ENCODE measurements at regions not wholly inside any gene's neighbourhood (a gene's known extent, or its start where the extent isn't known, plus 50 kb on each side); places are given as distances from the start of the nearest gene placed in this dataset.

DNA sequence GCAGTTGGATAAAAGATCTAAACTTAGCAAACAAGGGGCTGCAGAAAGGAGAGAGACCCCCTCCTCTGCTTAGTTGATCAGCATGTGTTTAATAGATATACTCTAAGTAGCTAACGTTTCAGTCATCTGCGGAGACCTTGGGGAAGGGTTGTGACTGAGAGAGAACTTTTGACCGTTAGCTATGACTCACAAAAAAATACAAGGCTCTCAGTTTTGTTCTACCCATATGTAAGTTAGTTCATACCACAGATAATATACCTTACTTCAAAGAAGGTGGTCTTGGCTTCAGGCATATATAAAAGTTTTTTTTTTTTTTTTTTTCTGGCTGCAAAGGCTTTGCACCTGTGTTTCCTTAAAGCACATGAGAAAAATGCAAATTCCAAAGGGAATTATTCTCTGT is 258.9 kb downstream of the GJA1 start:
- Histone ChIP-seq H3K4me1 (ENCODE audit: control insufficient read depth, insufficient read depth, low read length) (no peaks in the 10 kb centered on the region), H3K27me3 (replicated peaks in 1 of 2; ENCODE audit: control insufficient read depth in 2 of 2, insufficient read depth in 2 of 2, low read length in 1 of 2) (no peaks in the 10 kb centered on the region), H3K79me2 (ENCODE audit: control insufficient read depth, insufficient read depth, low read length) (no peaks in the 10 kb centered on the region), H4K20me1 (ENCODE audit: control insufficient read depth, insufficient read depth) (no peaks in the 10 kb centered on the region), H3K4me3 (no peak overlapping the region), H3K36me3 (ENCODE audit: control insufficient read depth in 2 of 2, insufficient read depth in 2 of 2, low read length in 1 of 2) (no peaks in the 10 kb centered on the region), H3K4me2 (ENCODE audit: control insufficient read depth, insufficient read depth) (no peak overlapping the region), H3K9me3 (replicated peaks; ENCODE audit: control insufficient read depth, insufficient read depth, low read length) (no peaks in the 10 kb centered on the region), H3K9ac (ENCODE audit: control insufficient read depth, insufficient read depth, low read length) (no peak overlapping the region), H2AFZ (ENCODE audit: control insufficient read depth, low read depth, low read length) (no peak overlapping the region), H3K27ac (ENCODE audit: control insufficient read depth, insufficient read depth) (no peak overlapping the region)
- in situ Hi-C loops (cut with MboI) (no loop called here), intact Hi-C loops (cut with micrococcal nuclease; ENCODE audit: unreplicated experiment) (no loop called here)
- 39% methylated on average over 3 of the region's 3 CpGs for WGBS (ENCODE audit: insufficient coverage, insufficient replicate concordance, low lambda C conversion rate, missing lambda C conversion rate)
- TF ChIP-seq, protein P1, sequence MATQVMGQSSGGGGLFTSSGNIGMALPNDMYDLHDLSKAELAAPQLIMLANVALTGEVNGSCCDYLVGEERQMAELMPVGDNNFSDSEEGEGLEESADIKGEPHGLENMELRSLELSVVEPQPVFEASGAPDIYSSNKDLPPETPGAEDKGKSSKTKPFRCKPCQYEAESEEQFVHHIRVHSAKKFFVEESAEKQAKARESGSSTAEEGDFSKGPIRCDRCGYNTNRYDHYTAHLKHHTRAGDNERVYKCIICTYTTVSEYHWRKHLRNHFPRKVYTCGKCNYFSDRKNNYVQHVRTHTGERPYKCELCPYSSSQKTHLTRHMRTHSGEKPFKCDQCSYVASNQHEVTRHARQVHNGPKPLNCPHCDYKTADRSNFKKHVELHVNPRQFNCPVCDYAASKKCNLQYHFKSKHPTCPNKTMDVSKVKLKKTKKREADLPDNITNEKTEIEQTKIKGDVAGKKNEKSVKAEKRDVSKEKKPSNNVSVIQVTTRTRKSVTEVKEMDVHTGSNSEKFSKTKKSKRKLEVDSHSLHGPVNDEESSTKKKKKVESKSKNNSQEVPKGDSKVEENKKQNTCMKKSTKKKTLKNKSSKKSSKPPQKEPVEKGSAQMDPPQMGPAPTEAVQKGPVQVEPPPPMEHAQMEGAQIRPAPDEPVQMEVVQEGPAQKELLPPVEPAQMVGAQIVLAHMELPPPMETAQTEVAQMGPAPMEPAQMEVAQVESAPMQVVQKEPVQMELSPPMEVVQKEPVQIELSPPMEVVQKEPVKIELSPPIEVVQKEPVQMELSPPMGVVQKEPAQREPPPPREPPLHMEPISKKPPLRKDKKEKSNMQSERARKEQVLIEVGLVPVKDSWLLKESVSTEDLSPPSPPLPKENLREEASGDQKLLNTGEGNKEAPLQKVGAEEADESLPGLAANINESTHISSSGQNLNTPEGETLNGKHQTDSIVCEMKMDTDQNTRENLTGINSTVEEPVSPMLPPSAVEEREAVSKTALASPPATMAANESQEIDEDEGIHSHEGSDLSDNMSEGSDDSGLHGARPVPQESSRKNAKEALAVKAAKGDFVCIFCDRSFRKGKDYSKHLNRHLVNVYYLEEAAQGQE (IDR thresholded peaks at IDR 0.05; ENCODE audit: low read depth, low read length): no peak
- no peak for TF ChIP-seq WRNIP1 (IDR thresholded peaks at IDR 0.05; ENCODE audit: borderline replicate concordance, low read depth, low read length)
- TF ChIP-seq ZSCAN29 (IDR thresholded peaks at IDR 0.05): no peak
- TF ChIP-seq, protein P2, sequence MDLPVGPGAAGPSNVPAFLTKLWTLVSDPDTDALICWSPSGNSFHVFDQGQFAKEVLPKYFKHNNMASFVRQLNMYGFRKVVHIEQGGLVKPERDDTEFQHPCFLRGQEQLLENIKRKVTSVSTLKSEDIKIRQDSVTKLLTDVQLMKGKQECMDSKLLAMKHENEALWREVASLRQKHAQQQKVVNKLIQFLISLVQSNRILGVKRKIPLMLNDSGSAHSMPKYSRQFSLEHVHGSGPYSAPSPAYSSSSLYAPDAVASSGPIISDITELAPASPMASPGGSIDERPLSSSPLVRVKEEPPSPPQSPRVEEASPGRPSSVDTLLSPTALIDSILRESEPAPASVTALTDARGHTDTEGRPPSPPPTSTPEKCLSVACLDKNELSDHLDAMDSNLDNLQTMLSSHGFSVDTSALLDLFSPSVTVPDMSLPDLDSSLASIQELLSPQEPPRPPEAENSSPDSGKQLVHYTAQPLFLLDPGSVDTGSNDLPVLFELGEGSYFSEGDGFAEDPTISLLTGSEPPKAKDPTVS (IDR thresholded peaks at IDR 0.05; ENCODE audit: low read depth, low read length): no peak
- TF ChIP-seq, protein P3, sequence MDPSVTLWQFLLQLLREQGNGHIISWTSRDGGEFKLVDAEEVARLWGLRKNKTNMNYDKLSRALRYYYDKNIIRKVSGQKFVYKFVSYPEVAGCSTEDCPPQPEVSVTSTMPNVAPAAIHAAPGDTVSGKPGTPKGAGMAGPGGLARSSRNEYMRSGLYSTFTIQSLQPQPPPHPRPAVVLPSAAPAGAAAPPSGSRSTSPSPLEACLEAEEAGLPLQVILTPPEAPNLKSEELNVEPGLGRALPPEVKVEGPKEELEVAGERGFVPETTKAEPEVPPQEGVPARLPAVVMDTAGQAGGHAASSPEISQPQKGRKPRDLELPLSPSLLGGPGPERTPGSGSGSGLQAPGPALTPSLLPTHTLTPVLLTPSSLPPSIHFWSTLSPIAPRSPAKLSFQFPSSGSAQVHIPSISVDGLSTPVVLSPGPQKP (IDR thresholded peaks at IDR 0.05; ENCODE audit: low read depth, low read length): no peak
- no peak for TF ChIP-seq NFYA (IDR thresholded peaks at IDR 0.05; ENCODE audit: borderline replicate concordance, low read depth, low read length)
- TF ChIP-seq BACH1 (IDR thresholded peaks at IDR 0.05; ENCODE audit: borderline replicate concordance): no peak
- TF ChIP-seq, protein P4, sequence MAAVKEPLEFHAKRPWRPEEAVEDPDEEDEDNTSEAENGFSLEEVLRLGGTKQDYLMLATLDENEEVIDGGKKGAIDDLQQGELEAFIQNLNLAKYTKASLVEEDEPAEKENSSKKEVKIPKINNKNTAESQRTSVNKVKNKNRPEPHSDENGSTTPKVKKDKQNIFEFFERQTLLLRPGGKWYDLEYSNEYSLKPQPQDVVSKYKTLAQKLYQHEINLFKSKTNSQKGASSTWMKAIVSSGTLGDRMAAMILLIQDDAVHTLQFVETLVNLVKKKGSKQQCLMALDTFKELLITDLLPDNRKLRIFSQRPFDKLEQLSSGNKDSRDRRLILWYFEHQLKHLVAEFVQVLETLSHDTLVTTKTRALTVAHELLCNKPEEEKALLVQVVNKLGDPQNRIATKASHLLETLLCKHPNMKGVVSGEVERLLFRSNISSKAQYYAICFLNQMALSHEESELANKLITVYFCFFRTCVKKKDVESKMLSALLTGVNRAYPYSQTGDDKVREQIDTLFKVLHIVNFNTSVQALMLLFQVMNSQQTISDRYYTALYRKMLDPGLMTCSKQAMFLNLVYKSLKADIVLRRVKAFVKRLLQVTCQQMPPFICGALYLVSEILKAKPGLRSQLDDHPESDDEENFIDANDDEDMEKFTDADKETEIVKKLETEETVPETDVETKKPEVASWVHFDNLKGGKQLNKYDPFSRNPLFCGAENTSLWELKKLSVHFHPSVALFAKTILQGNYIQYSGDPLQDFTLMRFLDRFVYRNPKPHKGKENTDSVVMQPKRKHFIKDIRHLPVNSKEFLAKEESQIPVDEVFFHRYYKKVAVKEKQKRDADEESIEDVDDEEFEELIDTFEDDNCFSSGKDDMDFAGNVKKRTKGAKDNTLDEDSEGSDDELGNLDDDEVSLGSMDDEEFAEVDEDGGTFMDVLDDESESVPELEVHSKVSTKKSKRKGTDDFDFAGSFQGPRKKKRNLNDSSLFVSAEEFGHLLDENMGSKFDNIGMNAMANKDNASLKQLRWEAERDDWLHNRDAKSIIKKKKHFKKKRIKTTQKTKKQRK (IDR thresholded peaks at IDR 0.05; ENCODE audit: low read depth, low read length): no peak
- no peak for TF ChIP-seq CHD4 (IDR thresholded peaks at IDR 0.05)
- TF ChIP-seq SP1 (IDR thresholded peaks at IDR 0.05; ENCODE audit: low read depth, low read length): no peak
- TF ChIP-seq SUZ12 (IDR thresholded peaks at IDR 0.05; ENCODE audit: unreplicated experiment): no peak
- no peak for TF ChIP-seq ZZZ3 (IDR thresholded peaks at IDR 0.05; ENCODE audit: control insufficient read depth, insufficient read length, low read depth)
- TF ChIP-seq NFXL1 (IDR thresholded peaks at IDR 0.05; ENCODE audit: borderline replicate concordance): no peak
- TF ChIP-seq BCL11A (IDR thresholded peaks at IDR 0.05; ENCODE audit: low read depth, low read length): no peak
- TF ChIP-seq, protein P5, sequence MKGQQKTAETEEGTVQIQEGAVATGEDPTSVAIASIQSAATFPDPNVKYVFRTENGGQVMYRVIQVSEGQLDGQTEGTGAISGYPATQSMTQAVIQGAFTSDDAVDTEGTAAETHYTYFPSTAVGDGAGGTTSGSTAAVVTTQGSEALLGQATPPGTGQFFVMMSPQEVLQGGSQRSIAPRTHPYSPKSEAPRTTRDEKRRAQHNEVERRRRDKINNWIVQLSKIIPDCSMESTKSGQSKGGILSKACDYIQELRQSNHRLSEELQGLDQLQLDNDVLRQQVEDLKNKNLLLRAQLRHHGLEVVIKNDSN (IDR thresholded peaks at IDR 0.05; ENCODE audit: borderline replicate concordance, extremely low read length, insufficient read depth, low read depth, low read length): no peak
- SMC1A ChIA-PET (ENCODE audit: uncharacterized antibody, unreplicated experiment): no interaction called here
- POLR2A ChIA-PET: no interaction called here
- RAD21 ChIA-PET (ENCODE audit: unreplicated experiment): interaction anchor here (0.6 kb wide), 1 partner anchor 342 kb away, joined by 4 read pairs; no protein-coding TSS in a partner anchor
- BruUV-seq (replicated peaks): no TSS peak
- CTCF ChIA-PET: no interaction called here
- DNase-seq (ENCODE audit: low read depth, low spot score): no peak
- no peak for FAIRE-seq
- no peak for ATAC-seq

All from GM12878 (cell line).